ENCODE measurements at regions not wholly inside any gene's neighbourhood (a gene's known extent, or its start where the extent isn't known, plus 50 kb on each side); places are given as distances from the start of the nearest gene placed in this dataset.
A peak's percentile ranks its signal among the peaks of the same experiment; 100 is the strongest.

DNA sequence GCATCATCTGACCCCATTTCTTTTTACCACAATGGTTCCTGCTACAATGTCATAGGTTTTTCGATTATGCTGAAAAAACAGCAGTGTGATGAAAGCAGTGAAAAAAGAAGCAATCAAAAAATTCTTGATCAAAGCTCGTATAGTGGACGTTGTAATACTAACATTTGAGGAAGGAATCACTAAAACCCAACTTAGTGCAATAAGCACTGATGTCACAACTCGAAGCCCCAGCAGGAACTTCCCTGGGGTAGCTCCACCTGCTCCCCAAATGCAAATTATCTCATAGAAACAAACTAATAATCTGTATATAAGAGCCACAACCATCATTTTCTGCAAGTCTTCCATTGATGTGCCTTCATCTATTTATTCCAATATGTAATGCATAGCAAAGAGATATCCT is 285.6 kb upstream of the SGK1 start:
- DNase-seq: no peak

DNA sequence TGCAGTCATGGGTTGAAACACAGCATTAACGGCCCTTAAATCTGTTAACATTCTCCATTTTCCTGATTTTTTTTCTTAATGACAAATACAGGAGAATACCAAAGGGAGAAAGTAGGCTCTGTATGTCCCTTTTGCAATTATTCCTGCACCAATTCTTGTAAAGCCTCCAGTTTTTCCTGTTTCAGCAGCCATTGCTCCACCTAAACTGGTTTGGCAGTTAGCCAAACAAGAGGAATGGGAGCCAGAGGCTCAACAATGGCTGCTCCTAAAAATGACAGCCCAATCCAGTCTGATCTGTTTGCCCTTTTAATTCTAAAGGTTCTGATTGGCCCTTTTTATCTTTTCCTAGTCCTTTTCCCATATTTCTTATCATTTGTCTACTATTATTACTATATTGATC is 284.2 kb upstream of the SGK1 start:
- no peak for DNase-seq

GRCh38 chr6:134600671-134601070 is 282.8 kb upstream of the SGK1 start:
- no peak for DNase-seq

DNA sequence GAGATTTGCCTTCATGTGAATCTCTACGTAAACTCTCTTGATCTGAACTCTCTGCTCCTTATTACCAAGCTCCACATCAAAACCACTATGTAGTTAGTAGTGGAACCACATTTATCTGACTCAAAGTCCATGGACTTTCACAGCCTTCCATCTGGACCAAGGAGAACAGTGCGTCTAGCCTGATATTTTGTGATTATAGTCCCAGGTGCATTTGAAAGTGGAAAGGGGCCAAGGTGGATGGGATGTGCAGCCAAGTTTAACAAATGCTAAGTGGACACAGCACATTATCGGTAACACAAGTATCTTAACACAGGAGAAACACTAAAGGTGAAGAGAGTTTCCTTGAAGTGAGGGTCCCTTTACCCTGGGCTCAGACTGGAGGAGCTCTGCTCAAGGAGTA is 281.2 kb upstream of the SGK1 start:
- no peak for DNase-seq

DNA sequence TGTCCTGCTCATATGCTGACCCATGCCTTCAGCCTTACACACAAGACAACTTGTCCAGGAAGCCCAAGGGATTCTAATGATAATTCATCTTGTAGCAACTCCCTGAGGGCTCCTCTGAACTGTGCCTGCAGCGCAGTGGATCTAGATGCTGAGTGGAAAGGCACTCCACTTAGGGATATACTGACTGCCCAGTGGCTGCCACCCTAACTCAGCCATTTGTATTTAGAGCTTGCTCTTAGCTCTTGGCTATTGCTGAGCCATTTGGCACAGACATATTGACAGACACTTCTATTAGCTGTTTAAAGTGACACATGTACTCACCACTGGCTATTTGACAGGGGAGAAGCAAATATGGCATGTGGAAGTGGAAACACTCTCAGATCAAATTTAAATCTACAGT is 278.3 kb upstream of the SGK1 start:
- no peak for DNase-seq

- DNase-seq: no peak
These were observed 277.0 kb upstream of the SGK1 start for GRCh38 chr6:134594881-134595280.

DNA sequence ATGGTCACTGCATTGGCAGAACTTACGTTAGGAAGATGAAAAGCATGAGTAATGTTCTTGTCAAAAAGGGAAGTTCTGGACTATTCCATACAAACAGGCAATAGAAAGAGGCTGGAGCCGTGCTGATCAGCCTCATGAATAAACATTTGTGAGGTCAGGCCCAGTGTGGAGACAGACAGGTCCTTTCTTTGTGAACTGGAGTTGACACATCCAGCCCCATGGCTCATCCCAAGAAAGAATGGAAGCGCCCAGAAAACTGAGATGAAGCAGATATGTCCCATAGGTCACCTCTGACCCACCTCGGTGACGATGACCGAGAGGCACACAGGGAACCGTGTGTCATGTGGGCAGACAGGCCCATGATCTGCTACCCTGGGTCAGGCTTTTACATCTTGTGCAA is 276.0 kb upstream of the SGK1 start:
- DNase-seq: no peak

DNA sequence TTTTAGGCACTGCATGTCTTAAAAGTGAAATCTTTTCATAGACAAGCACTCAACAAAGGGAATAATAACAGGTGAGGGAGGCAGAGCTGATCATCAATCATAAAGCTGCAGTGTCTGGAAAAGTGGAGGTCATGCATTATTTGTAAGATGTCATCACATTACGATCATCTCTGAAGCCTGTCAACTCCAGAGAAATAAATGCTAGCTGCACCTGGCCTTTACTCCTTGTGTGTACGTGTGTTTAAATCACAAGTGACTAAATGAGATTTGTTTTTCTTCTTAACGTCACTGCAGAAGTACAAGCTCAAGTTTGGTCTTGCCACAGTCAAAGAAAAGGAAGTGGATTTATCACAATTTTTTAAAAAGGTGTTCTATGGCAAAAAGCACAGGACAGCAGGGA is 275.5 kb upstream of the SGK1 start:
- no peak for DNase-seq

DNA sequence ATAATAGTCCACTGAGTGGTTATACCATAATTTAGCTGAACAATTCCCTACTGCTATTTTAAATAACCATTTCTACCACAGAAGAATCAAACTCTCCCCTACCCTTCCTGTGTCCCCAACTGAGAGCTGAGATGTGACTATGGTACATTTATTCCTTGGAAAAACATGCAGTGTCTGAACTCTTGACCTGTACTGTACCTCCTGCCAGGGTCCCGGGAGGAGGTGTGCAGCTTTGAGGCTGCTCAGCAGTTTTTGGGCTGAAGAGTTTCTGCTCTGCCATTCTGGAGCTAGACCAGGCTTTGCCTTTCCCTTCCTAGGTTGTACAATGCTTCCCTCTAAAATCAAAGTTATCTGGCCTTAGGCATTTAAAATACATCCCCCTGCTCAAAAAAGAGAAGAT is 275.1 kb upstream of the SGK1 start:
- DNase-seq: no peak

- no peak for DNase-seq
These were observed 272.5 kb upstream of the SGK1 start for GRCh38 chr6:134590449-134590848.

DNA sequence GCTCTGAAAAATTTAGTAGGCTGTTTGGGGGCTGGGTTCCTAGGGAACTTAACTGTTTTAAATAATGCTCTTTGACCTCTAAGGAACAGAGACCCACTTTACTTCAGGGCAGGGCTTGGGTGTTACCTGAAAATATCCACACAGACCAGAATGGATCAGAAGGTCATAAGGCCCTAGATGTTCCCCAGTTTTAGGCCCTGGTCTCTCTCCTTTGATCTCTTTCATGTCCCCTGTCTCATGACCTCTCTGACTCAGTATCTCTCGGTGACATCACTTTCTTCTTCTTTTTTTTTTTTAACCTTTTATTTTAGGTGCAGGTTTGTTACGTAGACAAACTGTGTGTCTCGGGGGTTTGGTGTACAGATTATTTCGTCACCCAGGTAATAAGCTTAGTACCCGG is 272.1 kb upstream of the SGK1 start:
- DNase-seq: no peak

- no peak for DNase-seq
These were observed 271.6 kb upstream of the SGK1 start for GRCh38 chr6:134589512-134589911.

DNA sequence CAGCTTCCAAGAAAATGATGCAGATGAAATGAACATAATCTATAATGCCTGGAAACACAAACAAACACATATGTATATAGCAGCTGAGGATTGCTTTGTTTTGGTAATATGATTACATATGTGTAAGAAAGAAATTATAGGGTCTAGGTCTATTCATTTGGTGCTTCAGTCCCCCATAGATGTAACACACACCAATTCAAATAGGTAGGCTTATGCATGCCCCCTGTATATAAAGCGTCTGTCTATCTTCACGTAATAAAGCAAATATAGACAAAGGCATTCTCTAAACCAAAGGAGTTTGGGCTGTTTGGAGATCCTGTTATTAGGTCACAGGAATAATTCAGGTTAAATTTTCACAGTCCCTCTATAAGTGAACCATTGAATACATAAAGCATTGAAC is 270.4 kb upstream of the SGK1 start:
- no peak for DNase-seq

DNA sequence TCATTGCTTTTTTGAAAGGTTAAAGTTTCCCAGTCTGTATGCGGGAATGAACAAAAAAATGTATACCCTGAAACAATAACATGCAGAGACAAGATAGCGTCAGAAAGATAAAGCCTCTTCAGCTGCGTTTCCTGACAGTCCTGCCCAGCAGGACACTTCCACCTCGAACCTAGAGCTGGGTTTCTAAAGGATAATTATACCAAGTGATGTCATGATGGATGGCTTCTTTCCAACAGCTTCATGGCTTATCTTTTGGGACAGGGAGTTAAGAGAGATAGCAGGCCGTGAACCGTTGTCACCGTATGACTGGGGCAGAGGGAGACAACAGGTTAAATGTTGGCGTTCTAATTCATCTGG is 267.6 kb upstream of the SGK1 start:
- DNase-seq: no peak

DNA sequence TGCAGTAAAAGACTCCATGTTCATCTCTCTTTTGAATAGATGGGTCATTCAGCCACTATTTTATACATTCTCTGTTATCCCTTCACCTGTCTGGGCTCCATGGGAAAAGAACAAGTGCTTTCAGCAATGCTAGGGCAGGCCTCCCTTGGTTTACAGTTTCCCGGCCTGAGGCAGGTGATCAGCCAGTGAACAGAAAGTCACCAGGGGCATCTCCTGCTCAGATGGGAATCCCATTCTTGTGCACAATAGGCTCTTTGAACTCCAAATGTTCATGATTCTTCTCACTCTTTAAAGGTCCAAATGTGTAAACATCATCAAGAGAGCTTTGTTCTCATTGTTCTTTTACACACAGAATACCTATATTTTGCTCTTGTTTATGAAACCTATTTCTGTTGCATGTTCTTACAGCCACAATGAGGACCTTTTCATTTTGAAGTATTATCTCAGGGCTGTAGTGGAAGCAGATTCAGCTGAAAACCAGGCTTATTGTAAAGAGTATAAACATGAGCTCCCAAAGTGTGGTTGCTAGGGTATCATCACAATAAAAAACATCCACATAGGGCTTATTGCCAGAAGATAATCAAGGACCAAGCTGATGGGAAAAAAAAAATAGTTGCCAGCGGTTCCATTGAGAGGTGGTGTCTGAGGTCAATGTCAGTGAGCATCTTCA is 267.1 kb upstream of the SGK1 start:
- no peak for DNase-seq

- no peak for DNase-seq
These were observed 260.1 kb upstream of the SGK1 start for GRCh38 chr6:134577998-134578397.

DNA sequence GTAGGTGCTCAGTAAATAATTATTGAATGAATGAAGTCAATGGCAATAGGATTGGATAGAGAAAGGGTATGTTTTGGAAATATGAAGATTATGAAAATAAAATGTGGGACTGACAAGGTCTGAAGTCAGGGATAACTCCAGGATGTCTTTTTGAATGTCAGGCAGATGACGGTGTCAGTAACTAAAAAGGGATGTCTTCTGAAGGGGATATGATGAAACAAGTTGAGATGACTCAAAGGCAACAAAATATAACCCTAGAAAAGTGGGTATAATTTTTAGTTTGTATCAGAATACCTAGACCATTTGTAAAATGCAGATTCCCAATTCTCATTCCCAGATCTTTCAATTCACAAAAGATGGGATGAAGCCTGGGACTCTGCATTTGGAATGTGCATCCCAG is 257.3 kb upstream of the SGK1 start:
- DNase-seq: no peak

- no peak for DNase-seq
These were observed 256.6 kb upstream of the SGK1 start for GRCh38 chr6:134574491-134574890.

GRCh38 chr6:134569996-134570395 is 252.1 kb upstream of the SGK1 start:
- DNase-seq: peak; percentile 8

DNA sequence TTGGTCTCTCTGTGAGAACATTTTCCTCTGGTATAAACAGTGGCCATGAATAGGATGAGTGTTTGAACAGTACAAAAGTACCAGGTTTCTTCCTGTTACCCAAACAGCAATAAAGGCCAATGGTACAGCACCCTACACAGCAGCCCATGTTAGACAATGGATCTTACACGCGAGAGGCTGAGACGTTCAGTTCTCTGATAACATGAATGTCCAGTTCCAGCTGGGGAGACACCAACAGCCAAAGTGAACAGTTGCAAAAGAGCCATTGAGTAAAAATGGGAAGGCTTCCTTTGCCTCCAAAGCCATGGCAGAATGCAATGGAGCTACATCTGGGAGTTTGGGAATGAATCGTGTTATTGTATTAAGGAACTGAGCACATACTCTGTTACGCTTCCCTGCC is 246.8 kb upstream of the SGK1 start:
- no peak for DNase-seq

DNA sequence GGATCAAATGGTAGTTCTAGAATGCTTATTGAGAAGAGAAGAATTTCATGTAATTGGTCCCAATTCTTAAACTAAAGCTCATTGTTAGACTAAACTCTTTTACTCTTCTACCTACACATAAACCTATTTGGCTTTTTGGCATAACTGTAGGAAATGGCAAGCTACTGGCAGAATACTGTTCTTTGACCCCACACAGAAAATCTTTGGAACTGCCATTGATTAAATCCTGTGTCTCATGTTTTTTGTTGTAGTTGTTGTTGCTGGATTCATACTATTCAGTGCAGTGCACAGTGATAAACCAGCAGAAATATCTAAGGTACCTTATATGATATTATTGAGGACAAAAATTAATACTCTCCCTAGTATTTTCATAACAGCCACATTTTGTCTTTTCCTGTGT is 242.1 kb upstream of the SGK1 start:
- DNase-seq: no peak

- DNase-seq: no peak
These were observed 239.6 kb upstream of the SGK1 start for GRCh38 chr6:134557509-134557908.

DNA sequence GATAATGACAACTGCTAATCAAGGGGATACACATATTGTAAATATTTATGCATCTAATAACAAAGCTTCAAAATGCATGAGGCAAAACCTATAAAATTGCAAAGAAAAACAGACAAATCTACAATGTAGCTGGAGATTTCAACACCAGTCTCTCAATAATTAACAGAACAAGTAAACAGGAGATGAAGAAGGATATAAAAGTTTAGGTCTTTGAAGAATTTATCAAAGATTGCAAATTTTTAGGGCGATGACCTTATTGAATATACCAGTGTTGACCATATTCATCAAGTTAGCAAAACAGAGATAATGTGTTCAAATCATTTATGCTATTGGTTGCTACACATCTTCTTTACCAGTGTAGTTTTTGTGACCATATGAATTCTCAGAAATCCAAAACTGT is 237.8 kb upstream of the SGK1 start:
- no peak for DNase-seq

- DNase-seq: no peak
These were observed 236.0 kb upstream of the SGK1 start for GRCh38 chr6:134553936-134554335.

DNA sequence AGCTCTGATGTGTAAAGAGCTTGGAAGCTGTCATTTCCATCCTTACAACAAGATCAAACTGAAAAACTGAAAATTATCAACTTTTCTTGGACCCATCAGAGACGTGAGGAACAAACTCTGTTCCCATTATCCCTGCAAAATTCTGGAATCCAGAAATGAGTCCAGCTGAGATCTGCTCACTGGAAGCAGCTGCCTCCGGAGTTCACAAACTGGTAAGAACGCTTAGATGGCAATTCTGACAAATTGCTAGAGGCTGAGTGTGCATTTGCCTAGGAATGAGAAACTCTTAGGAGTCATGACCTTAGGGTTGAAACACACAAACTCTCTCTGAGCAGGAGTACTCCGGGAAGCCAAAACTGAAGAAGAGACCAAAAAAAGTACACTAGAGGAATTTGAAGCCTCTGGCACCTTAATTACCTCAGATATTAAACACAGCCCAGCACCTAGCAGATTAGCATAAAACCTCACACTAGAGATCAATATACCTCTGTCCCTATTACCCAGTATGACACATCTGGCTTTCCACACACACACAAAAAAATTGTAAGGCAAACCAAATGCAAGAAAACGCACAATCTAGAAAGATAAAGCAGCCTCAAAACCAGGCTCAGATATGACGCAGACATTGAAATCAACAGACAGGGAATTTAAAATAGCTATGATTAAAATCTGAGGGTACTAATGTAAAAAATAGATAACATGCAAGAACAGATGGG is 233.5 kb upstream of the SGK1 start:
- DNase-seq: no peak
